ENCODE measurements at regions not wholly inside any gene's neighbourhood (a gene's known extent, or its start where the extent isn't known, plus 50 kb on each side); places are given as distances from the start of the nearest gene placed in this dataset.

- TF ChIP-seq SIN3A (IDR thresholded peaks at IDR 0.05; ENCODE audit: low read depth) (no peak), EZH2 (IDR thresholded peaks at IDR 0.05) (no peak), EZH2phosphoT487 (IDR thresholded peaks at IDR 0.05; ENCODE audit: borderline replicate concordance) (no peak), FOSL1 (IDR thresholded peaks at IDR 0.05; ENCODE audit: low read depth) (no peak), RAD21 (IDR thresholded peaks at IDR 0.05; ENCODE audit: low read depth) (no peak), POLR2A (IDR thresholded peaks at IDR 0.05; ENCODE audit: borderline replicate concordance, extremely low read depth, insufficient read depth, insufficient read length) (no peak), TCF7L2 (IDR thresholded peaks at IDR 0.05; ENCODE audit: borderline replicate concordance, extremely low read depth, insufficient read depth, insufficient read length) (no peak), ATF3 (IDR thresholded peaks at IDR 0.05) (no peak), REST (IDR thresholded peaks at IDR 0.05; ENCODE audit: low read depth) (no peak)
- TF ChIP-seq, protein P1, sequence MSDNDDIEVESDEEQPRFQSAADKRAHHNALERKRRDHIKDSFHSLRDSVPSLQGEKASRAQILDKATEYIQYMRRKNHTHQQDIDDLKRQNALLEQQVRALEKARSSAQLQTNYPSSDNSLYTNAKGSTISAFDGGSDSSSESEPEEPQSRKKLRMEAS (IDR thresholded peaks at IDR 0.05): no peak
- H3K9ac ChIP-seq (ENCODE audit: low read length): no peak overlapping the region
- no peaks in the 10 kb centered on the region for H3K27me3 ChIP-seq (ENCODE audit: insufficient read depth, low read length)
- DNase-seq (ENCODE audit: low read depth, low spot score) (no peak), ATAC-seq (no peak)
- H2AFZ ChIP-seq (ENCODE audit: low read depth, low read length, poor library complexity, severe bottlenecking): no peak overlapping the region
- H3K79me2 ChIP-seq (ENCODE audit: insufficient read depth, low read length): no peaks in the 10 kb centered on the region
- no peaks in the 10 kb centered on the region for H3K9me2 ChIP-seq (ENCODE audit: insufficient read depth)
- H3K4me2 ChIP-seq (ENCODE audit: low read length): no peak overlapping the region
- ChIA-PET CTCF (no interaction called here), RAD21 (ENCODE audit: low non-redundant PET in 1 of 2, low total read pairs in 2 of 2, uncharacterized antibody in 2 of 2, unreplicated experiment in 2 of 2) (no interaction called here), POLR2A (no interaction called here)
- BruUV-seq (replicated peaks): no TSS peak
- H3K27ac ChIP-seq (ENCODE audit: low read depth, low read length): no peak overlapping the region
- no peaks in the 10 kb centered on the region for H3K9me3 ChIP-seq (ENCODE audit: control insufficient read depth in 1 of 2, insufficient read depth in 1 of 2, low read depth in 1 of 2, low read length in 2 of 2)
- intact Hi-C loops (cut with micrococcal nuclease): no loop called here
- H3K4me1 ChIP-seq (ENCODE audit: control insufficient read depth in 1 of 2, insufficient read depth in 2 of 2, low read length in 2 of 2): no peaks in the 10 kb centered on the region
- H4K20me1 ChIP-seq (ENCODE audit: insufficient read depth): no peaks in the 10 kb centered on the region
- H3K4me3 ChIP-seq (replicated peaks in 1 of 2; ENCODE audit: low read depth in 1 of 2, low read length in 2 of 2): no peak overlapping the region
- H3K36me3 ChIP-seq (ENCODE audit: control insufficient read depth in 1 of 2, insufficient read depth in 2 of 2, low read length in 2 of 2): no peaks in the 10 kb centered on the region
Measured at GRCh38 chr7:340979-341694, 51.2 kb downstream of the FOXL3 start.
